ENCODE measurements at regions not wholly inside any gene's neighbourhood (a gene's known extent, or its start where the extent isn't known, plus 50 kb on each side); places are given as distances from the start of the nearest gene placed in this dataset.

DNA sequence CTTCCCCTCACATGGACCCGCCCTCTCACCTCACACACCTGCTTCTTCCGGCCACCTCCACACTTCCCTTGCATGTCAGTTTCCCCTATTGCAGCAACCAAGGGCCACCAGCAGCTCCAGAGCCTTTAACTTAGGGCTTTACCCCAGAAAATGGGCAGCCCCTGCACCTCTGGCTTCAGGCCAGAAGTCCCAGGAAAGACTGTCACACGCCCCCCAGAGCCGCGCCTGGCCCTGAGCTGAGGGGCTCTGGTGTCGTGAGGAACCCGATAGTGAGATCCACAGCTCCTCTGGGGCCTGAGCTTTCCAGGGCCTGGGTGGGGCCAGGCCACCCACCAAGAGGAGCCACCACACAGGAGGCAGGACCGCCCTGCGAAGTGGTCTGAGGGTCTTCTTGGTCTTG is 182.4 kb downstream of the DLL1 start:
- Histone ChIP-seq H3K27me3 (no peaks in the 10 kb centered on the region), H3K4me1 (no peaks in the 10 kb centered on the region), H3K4me3 (no peak overlapping the region), H3K27ac (no peak overlapping the region), H3K36me3 (no peaks in the 10 kb centered on the region), H3K9me3 (no peaks in the 10 kb centered on the region)
- DNase-seq, result peak; percentile 12 to 51
- WGBS, 2 donors, result 92 to 93% methylated on average over 5 to 9 of the region's 9 CpGs
- TF ChIP-seq, protein P1, sequence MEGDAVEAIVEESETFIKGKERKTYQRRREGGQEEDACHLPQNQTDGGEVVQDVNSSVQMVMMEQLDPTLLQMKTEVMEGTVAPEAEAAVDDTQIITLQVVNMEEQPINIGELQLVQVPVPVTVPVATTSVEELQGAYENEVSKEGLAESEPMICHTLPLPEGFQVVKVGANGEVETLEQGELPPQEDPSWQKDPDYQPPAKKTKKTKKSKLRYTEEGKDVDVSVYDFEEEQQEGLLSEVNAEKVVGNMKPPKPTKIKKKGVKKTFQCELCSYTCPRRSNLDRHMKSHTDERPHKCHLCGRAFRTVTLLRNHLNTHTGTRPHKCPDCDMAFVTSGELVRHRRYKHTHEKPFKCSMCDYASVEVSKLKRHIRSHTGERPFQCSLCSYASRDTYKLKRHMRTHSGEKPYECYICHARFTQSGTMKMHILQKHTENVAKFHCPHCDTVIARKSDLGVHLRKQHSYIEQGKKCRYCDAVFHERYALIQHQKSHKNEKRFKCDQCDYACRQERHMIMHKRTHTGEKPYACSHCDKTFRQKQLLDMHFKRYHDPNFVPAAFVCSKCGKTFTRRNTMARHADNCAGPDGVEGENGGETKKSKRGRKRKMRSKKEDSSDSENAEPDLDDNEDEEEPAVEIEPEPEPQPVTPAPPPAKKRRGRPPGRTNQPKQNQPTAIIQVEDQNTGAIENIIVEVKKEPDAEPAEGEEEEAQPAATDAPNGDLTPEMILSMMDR (IDR thresholded peaks at IDR 0.05), result no peak
- TF ChIP-seq POLR2AphosphoS5 (IDR thresholded peaks at IDR 0.05) (no peak), EP300 (IDR thresholded peaks at IDR 0.05) (no peak), POLR2A (IDR thresholded peaks at IDR 0.05) (no peak)
- ATAC-seq (ENCODE audit: low FRiP score in 2 of 2), result peak in 1 of 2 donors; percentile 31

DNA sequence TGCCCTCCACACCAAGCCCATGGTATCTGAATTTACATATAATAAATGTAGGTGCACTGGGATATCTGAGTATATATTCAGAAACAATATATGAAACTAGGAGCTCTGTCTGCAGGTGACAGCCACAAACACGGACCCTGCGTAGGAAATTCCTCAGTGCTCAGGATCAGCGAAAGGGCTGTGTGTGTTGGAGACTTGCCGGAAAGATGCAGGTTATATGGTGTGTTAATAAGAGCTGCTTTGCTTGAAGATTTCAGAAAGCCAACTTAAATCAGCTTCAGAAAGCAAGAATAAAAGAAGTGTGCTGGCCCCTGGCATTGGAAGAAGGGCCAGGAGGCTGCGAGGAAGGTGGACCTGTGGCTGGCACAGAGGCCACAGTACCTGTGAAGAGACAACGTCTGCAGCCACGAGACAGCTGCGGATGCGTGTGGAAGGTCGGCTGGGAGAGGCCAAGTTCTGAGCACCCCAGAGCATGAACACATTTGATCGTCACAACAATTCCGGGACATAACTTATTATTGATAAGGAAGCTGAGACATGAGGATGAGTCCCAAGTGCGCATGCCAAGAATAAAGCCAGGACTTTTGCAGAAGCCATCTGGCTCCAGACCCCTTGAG is 183.2 kb downstream of the DLL1 start:
- Histone ChIP-seq H3K9me3 (no peaks in the 10 kb centered on the region), H3K27me3 (no peaks in the 10 kb centered on the region), H3K36me3 (no peaks in the 10 kb centered on the region), H3K27ac (no peak overlapping the region), H3K4me1 (no peaks in the 10 kb centered on the region), H3K4me3 (no peak overlapping the region)
- WGBS, 2 donors, result 91 to 94% methylated on average over 13 of the region's 13 CpGs
- TF ChIP-seq POLR2A (IDR thresholded peaks at IDR 0.05) (no peak), EP300 (IDR thresholded peaks at IDR 0.05) (no peak), POLR2AphosphoS5 (IDR thresholded peaks at IDR 0.05) (no peak)
- TF ChIP-seq, protein P1 (IDR thresholded peaks at IDR 0.05), result no peak
- DNase-seq (no peak), ATAC-seq (ENCODE audit: low FRiP score in 2 of 2) (no peak)

DNA sequence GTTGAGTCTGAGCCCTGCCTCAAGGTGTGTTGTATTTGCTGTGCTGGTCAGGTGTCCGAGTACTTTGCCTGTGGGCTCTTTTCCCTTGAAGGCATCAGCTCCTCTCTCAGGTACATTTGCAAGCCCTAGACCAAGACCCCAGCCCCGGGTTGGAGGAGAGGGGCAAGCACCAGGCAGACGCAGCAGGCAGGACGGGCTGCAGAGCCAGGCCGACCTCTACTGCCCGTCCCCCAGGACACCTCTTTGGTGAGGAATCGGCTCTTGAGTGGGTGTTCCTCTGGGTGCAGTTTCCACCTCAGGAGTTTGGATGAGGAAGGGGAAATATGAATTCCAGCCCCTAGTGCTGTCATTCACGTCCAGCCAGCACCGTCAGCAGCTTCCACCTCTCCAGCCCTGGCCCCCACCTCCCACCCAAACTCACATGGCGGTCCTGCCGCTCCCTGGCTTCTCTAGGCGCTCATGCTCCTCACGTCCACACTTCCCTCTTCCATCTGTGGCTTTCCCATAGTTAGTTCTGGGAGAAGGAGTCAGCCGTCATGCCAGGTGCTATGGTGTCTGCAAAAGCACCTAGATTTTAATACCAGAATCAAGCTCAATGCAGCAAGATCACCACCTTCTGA is 183.9 kb downstream of the DLL1 start:
- no peak for ATAC-seq (ENCODE audit: low FRiP score in 2 of 2)
- 87 to 89% methylated on average over 13 to 14 of the region's 14 CpGs for WGBS, 2 donors

DNA sequence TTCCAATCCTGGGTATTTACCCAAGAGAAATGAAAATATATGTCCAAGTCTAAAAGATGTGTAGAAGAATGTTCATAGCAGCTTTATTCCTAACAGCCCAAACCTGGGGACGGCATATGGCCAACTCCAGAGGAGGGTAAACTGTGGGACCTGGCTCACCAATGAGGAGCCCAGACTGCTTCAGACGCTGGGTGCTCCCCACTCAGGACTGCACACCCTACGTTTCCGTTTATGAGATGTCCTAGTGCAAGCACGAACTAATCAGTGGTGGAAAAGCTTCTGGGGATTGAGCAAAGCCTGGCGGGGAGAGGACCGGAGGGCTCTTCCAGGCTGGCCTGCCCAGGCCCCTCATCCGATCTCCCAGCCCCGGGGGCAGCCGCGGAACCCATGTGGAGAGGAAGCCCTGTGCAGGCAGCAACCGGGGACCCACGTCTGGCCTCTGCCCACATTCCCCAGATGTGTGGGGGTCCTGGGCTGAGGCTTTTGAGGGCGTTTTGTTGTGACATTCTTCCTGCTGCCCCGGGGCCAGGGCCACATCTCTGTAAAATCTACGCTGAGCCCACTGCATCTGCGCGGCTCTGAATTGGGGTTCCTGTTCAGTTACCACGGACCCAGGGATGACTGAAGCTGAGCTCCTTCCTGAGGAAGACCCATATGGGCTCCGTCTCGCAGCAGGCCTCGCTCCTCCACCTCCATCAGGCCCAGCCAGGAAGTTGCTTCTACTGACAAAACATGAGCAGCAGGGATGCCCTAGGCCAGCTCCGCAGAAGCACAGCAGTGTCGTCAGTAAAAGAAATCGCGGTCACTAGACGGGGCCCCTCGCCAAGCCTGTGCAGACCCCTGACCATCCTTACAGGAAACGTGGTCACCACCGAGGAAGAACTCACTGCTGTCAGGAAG is 188.0 kb downstream of the DLL1 start:
- no peak for ATAC-seq (ENCODE audit: low FRiP score in 2 of 2)
- Histone ChIP-seq H3K27ac (no peak overlapping the region), H3K4me3 (no peak overlapping the region), H3K27me3 (no peaks in the 10 kb centered on the region), H3K36me3 (no peaks in the 10 kb centered on the region), H3K9me3 (no peaks in the 10 kb centered on the region), H3K4me1 (no peaks in the 10 kb centered on the region)
- peak; percentile 19 to 49 for DNase-seq
- TF ChIP-seq, protein P1 (IDR thresholded peaks at IDR 0.05), result no peak
- no peak for TF ChIP-seq POLR2A (IDR thresholded peaks at IDR 0.05)
- TF ChIP-seq POLR2AphosphoS5 (IDR thresholded peaks at IDR 0.05), result no peak
- TF ChIP-seq EP300 (IDR thresholded peaks at IDR 0.05), result no peak
- 82 to 87% methylated on average over 22 to 30 of the region's 30 CpGs for WGBS, 2 donors

More for the DNA sequence above, 183.9 kb downstream of the DLL1 start:
- peak; percentile 15 to 46 for DNase-seq
- H3K4me3 ChIP-seq, result no peak overlapping the region
- H3K27ac ChIP-seq, result no peak overlapping the region
- no peaks in the 10 kb centered on the region for H3K9me3 ChIP-seq
- no peaks in the 10 kb centered on the region for H3K4me1 ChIP-seq
- H3K36me3 ChIP-seq, result no peaks in the 10 kb centered on the region
- H3K27me3 ChIP-seq, result no peaks in the 10 kb centered on the region
- TF ChIP-seq EP300 (IDR thresholded peaks at IDR 0.05) (no peak), POLR2AphosphoS5 (IDR thresholded peaks at IDR 0.05) (no peak), POLR2A (IDR thresholded peaks at IDR 0.05) (no peak)
- TF ChIP-seq, protein P1 (IDR thresholded peaks at IDR 0.05), result no peak

Data from upper lobe of left lung (tissue), 6 donors.